Kidney (tissue), 13 donors: ENCODE measurements at regions not wholly inside any gene's neighbourhood (a gene's known extent, or its start where the extent isn't known, plus 50 kb on each side); places are given as distances from the start of the nearest gene placed in this dataset.
A peak's percentile ranks its signal among the peaks of the same experiment; 100 is the strongest.

Experiments
- DNase-seq, 5 donors: peaks; one replicate each; pipeline ENCODE4 v3.0.0-alpha.2; 2013 to 2020
- FAIRE-seq: peaks from 2 replicates; lab custom pipeline; 2012; peaks lifted over from hg19 to GRCh38; lab: Jason Lieb, UNC
- H3K27ac ChIP-seq, 2 donors: one replicate each; pipeline ENCODE4 v1.7.0; 2013; ENCODE audit warnings: low read depth in 2 of 2, low read length in 2 of 2, inconsistent platforms in 1 of 2
- H3K27me3 ChIP-seq: one replicate; pipeline ENCODE4 v1.7.1; 2013; ENCODE audit warnings: low read length, inconsistent platforms; ENCODE audit not compliant: control insufficient read depth, insufficient read depth
- H3K36me3 ChIP-seq, 3 donors: one replicate each; pipeline versions ENCODE4 v1.7.0 to v1.7.1; 2013; ENCODE audit warnings: low read length in 3 of 3, control low read depth in 1 of 3, inconsistent platforms in 1 of 3; ENCODE audit not compliant: insufficient read depth in 3 of 3, control insufficient read depth in 2 of 3
- H3K4me1 ChIP-seq, 3 donors: one replicate each; pipeline versions ENCODE4 v1.7.0 to v1.7.1; 2013; ENCODE audit warnings: low read length in 3 of 3, inconsistent platforms in 1 of 3, low read depth in 1 of 3; ENCODE audit not compliant: control insufficient read depth in 2 of 3, insufficient read depth in 2 of 3
- H3K4me3 ChIP-seq, 3 donors: one replicate each; pipeline versions ENCODE4 v1.7.0 to v1.8.1; 2013; ENCODE audit warnings: low read length in 3 of 3, control low read depth in 1 of 3, inconsistent platforms in 1 of 3
- H3K9ac ChIP-seq, 3 donors: one replicate each; pipeline versions ENCODE4 v1.7.0 to v1.7.1; 2013; ENCODE audit warnings: low read length in 3 of 3, control low read depth in 1 of 3, inconsistent platforms in 1 of 3
- H3K9me3 ChIP-seq, 3 donors: one replicate each; pipeline versions ENCODE4 v1.7.0 to v1.7.1; 2013; ENCODE audit warnings: low read length in 3 of 3, control low read depth in 1 of 3, inconsistent platforms in 1 of 3; ENCODE audit not compliant: control insufficient read depth in 2 of 3, insufficient read depth in 1 of 3
- CTCF ChIP-seq: IDR thresholded peaks from 3 replicates; pipeline ENCODE4 v1.5.1; 2012; ENCODE audit warnings: mild to moderate bottlenecking, moderate library complexity, borderline replicate concordance; ENCODE audit not compliant: insufficient read depth; ENCODE audit errors: extremely low read depth
- intact Hi-C: fragments of 100-400 bp; cut with DNase I; formaldehyde crosslinking; loops from one replicate; pipeline ENCODE4 v1.11.1; 2022
- donor health status: control.
- donor health status: control.
- donor health status: control.
- donor health status: control.
- donor health status: control.
- donor health status: DM: yes; HTN: yes; CAD: no.
- donor health status: Normal renal cell carcinoma (clear cell type).

GRCh38 chr10:116001262-116001857 is 271.6 kb downstream of the GFRA1 start:
- H3K27ac ChIP-seq, result no peak overlapping the region
- TF ChIP-seq CTCF, result no peak
- H3K4me1 ChIP-seq, result no peaks in the 10 kb centered on the region
- intact Hi-C loops, result no loop called here
- H3K9me3 ChIP-seq, result peaks cover 0 to 5% (median 0%) of the 10 kb centered on the region in 3 donors
- FAIRE-seq (no peak), DNase-seq (peak in 4 of 5 donors; percentile 54 to 81 (median 66))
- H3K36me3 ChIP-seq, result no peaks in the 10 kb centered on the region
- H3K4me3 ChIP-seq, result no peak overlapping the region
- H3K9ac ChIP-seq, result no peak overlapping the region
- no peaks in the 10 kb centered on the region for H3K27me3 ChIP-seq

- Histone ChIP-seq H3K27me3 (no peaks in the 10 kb centered on the region), H3K27ac (no peak overlapping the region), H3K4me1 (no peaks in the 10 kb centered on the region), H3K36me3 (no peaks in the 10 kb centered on the region), H3K4me3 (no peak overlapping the region), H3K9me3 (peaks cover 0 to 5% (median 0%) of the 10 kb centered on the region in 3 donors), H3K9ac (no peak overlapping the region)
- FAIRE-seq (no peak), DNase-seq (peak in 1 of 5 donors; percentile 30)
- intact Hi-C loops, result no loop called here
- no peak for TF ChIP-seq CTCF
These were observed 272.7 kb downstream of the GFRA1 start for GRCh38 chr10:116000151-116000842.
